GM21526 (cell line): ENCODE measurements at regions not wholly inside any gene's neighbourhood (a gene's known extent, or its start where the extent isn't known, plus 50 kb on each side); places are given as distances from the start of the nearest gene placed in this dataset.

ENCODE experiments used
- ATAC-seq: cut with Tn5 transposase; IDR thresholded peaks from one replicate; pipeline ENCODE4 v1.9.1; 2021; ENCODE audit warnings: moderate library complexity; ENCODE audit not compliant: unreplicated experiment, low FRiP score

- ATAC-seq = no peak
These were observed 72.5 kb downstream of the C16orf95 start for GRCh38 chr16:87244636-87245197.

GRCh38 chr16:87245511-87245910 is 71.7 kb downstream of the C16orf95 start:
- no peak for ATAC-seq

- no peak for ATAC-seq
These were observed 70.7 kb downstream of the C16orf95 start for GRCh38 chr16:87246269-87247065.

- ATAC-seq = no peak
These were observed 68.5 kb downstream of the C16orf95 start for GRCh38 chr16:87248714-87249113.

- ATAC-seq = no peak
These were observed 67.8 kb downstream of the C16orf95 start for GRCh38 chr16:87249425-87249824.

GRCh38 chr16:87250431-87250960 is 66.7 kb downstream of the C16orf95 start:
- ATAC-seq = no peak

GRCh38 chr16:87252269-87252970 is 64.8 kb downstream of the C16orf95 start:
- ATAC-seq = no peak
